BE2C (cell line): ENCODE measurements at regions not wholly inside any gene's neighbourhood (a gene's known extent, or its start where the extent isn't known, plus 50 kb on each side); places are given as distances from the start of the nearest gene placed in this dataset.

Experiments
- DNase-seq: peaks from one replicate; pipeline ENCODE4 v3.0.0-alpha.2; 2020
- H3K27me3 ChIP-seq: fragments of 250-450 bp; sonication (Bioruptor Pico); 2 replicates; pipeline ENCODE4 v1.5.1; 2020; ENCODE audit warnings: mild to moderate bottlenecking
- H3K36me3 ChIP-seq: fragments of 250-450 bp; sonication (Bioruptor Pico); 2 replicates; pipeline ENCODE4 v1.5.1; 2020; ENCODE audit warnings: mild to moderate bottlenecking
- H3K4me1 ChIP-seq: fragments of 250-450 bp; sonication (Bioruptor Pico); 2 replicates; pipeline ENCODE4 v1.5.1; 2020
- H3K4me3 ChIP-seq: 2 replicates; pipeline ENCODE4 v1.5.1; 2011; ENCODE audit warnings: low read depth, low read length
- H3K9me3 ChIP-seq: fragments of 250-450 bp; sonication (Bioruptor Pico); 2 replicates; pipeline ENCODE4 v1.5.1; 2020
- TF ChIP-seq, protein P1 (sequence below): IDR thresholded peaks from 2 replicates; pipeline ENCODE4 v1.5.1; 2012; ENCODE audit warnings: mild to moderate bottlenecking, low read depth, low read length

GRCh38 chr3:1798711-1799405 is 299.8 kb upstream of the CNTN4 start:
- Histone ChIP-seq H3K27me3 (no peaks in the 10 kb centered on the region), H3K4me1 (no peaks in the 10 kb centered on the region), H3K36me3 (no peaks in the 10 kb centered on the region), H3K4me3 (no peak overlapping the region), H3K9me3 (no peaks in the 10 kb centered on the region)
- TF ChIP-seq, protein P1, sequence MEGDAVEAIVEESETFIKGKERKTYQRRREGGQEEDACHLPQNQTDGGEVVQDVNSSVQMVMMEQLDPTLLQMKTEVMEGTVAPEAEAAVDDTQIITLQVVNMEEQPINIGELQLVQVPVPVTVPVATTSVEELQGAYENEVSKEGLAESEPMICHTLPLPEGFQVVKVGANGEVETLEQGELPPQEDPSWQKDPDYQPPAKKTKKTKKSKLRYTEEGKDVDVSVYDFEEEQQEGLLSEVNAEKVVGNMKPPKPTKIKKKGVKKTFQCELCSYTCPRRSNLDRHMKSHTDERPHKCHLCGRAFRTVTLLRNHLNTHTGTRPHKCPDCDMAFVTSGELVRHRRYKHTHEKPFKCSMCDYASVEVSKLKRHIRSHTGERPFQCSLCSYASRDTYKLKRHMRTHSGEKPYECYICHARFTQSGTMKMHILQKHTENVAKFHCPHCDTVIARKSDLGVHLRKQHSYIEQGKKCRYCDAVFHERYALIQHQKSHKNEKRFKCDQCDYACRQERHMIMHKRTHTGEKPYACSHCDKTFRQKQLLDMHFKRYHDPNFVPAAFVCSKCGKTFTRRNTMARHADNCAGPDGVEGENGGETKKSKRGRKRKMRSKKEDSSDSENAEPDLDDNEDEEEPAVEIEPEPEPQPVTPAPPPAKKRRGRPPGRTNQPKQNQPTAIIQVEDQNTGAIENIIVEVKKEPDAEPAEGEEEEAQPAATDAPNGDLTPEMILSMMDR: no peak
- no peak for DNase-seq

- Histone ChIP-seq H3K4me3 (no peak overlapping the region), H3K27me3 (no peaks in the 10 kb centered on the region), H3K4me1 (no peaks in the 10 kb centered on the region), H3K9me3 (no peaks in the 10 kb centered on the region), H3K36me3 (no peaks in the 10 kb centered on the region)
- TF ChIP-seq, protein P1: no peak
- DNase-seq: no peak
Measured at GRCh38 chr3:1805331-1805730, 293.3 kb upstream of the CNTN4 start.

DNA sequence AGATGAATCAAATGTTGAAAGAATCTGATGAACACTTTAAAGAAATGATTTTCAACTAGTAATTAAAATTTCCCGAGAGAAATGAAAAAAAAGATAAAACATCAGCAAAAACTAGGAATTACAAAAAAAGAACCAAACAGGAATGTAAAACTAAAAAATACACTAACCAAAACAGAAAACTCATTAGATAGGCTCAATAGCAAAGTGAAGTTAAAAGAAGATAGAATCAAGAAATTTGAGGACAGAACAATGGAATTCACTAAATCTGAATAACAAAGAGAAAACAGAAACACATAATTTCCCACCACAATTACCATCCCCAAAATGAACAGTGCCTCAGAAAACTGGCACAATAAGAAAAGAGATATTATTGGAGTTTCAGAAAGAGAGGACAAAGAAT is 290.1 kb upstream of the CNTN4 start:
- Histone ChIP-seq H3K9me3 (no peaks in the 10 kb centered on the region), H3K4me1 (no peaks in the 10 kb centered on the region), H3K36me3 (no peaks in the 10 kb centered on the region), H3K27me3 (no peaks in the 10 kb centered on the region), H3K4me3 (no peak overlapping the region)
- DNase-seq: no peak
- TF ChIP-seq, protein P1: no peak

DNA sequence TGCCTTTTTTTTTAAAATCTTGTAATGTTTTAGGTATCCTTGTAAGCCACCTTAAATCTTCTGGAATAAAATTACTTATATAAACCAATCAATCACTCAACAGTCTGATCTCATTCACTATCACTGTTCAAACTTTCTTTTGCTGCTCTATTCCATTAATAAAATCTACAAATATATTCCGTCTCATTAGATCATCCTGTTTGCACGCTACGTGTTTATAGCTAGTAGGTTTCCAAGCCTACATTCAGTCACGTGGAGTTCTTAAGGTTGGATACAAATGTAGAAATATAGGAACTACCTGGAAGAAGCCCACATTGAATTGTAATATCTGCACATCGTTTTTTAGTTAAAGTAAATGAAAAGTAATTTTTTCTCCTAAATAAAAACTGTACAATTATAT is 274.8 kb upstream of the CNTN4 start:
- H3K4me1 ChIP-seq: no peaks in the 10 kb centered on the region
- DNase-seq: no peak
- no peaks in the 10 kb centered on the region for H3K27me3 ChIP-seq
- no peaks in the 10 kb centered on the region for H3K36me3 ChIP-seq
- TF ChIP-seq, protein P1: no peak
- H3K9me3 ChIP-seq: no peaks in the 10 kb centered on the region
- H3K4me3 ChIP-seq: no peak overlapping the region

DNA sequence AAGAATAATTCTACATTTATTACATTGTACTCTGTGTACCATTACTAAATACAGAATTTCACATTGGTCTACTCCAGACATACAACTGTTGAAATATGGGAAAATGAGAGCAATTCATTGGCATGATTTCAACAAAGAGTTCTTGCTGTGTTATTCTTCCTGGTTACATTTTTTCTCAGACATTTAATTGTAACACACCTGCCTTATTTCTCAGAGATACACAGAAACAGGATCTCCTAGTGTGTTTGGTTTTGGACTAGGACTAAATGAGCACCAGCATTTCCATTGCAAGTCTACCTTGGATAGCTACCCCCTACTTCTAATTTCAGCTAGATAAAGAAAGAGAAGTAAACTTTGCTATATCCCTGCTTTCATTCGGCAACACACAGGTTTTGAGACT is 274.3 kb upstream of the CNTN4 start:
- no peaks in the 10 kb centered on the region for H3K4me1 ChIP-seq
- H3K4me3 ChIP-seq: no peak overlapping the region
- TF ChIP-seq, protein P1: no peak
- H3K27me3 ChIP-seq: no peaks in the 10 kb centered on the region
- H3K9me3 ChIP-seq: no peaks in the 10 kb centered on the region
- no peaks in the 10 kb centered on the region for H3K36me3 ChIP-seq
- DNase-seq: no peak

- TF ChIP-seq, protein P1: no peak
Measured at GRCh38 chr3:1828519-1828918, 270.1 kb upstream of the CNTN4 start.

More at GRCh38 chr3:1828519-1828918, 270.1 kb upstream of the CNTN4 start:
- no peaks in the 10 kb centered on the region for H3K36me3 ChIP-seq
- H3K4me1 ChIP-seq: no peaks in the 10 kb centered on the region
- no peaks in the 10 kb centered on the region for H3K27me3 ChIP-seq
- no peak overlapping the region for H3K4me3 ChIP-seq
- peak; percentile 22 for DNase-seq
- H3K9me3 ChIP-seq: no peaks in the 10 kb centered on the region
